ENCODE measurements at regions not wholly inside any gene's neighbourhood (a gene's known extent, or its start where the extent isn't known, plus 50 kb on each side); places are given as distances from the start of the nearest gene placed in this dataset.

DNA sequence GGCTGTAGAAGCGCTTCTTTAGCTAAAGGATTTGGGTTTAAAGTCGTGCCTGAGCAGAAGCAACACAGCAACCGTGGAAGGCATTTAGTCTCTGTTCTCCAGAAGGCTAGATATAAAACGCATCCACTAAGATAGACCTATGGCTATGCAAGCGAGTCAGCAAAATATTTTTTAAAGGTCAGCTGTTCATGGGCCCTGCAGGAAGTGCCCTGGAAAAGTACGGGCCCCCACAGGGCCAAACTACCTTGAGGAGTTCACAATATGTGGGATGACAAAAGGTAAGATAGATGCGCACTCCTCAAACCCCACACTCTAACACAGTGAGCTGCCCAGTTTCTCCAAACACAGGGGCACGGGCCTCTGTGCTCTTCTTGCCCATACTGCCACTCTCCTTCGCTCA is 261.6 kb downstream of the VPS13C start:
- no peak for DNase-seq (ENCODE audit: low read depth)
- TF ChIP-seq CTCF (IDR thresholded peaks at IDR 0.05; ENCODE audit: control insufficient read depth, insufficient read depth, low read depth, low read length, missing control alignments): no peak

GRCh38 chr15:61796056-61796455 is 264.2 kb downstream of the VPS13C start:
- TF ChIP-seq CTCF (IDR thresholded peaks at IDR 0.05; ENCODE audit: control insufficient read depth, insufficient read depth, low read depth, low read length, missing control alignments): no peak
- H3K4me3 ChIP-seq (ENCODE audit: control insufficient read depth, low read depth, low read length): no peak overlapping the region
- DNase-seq (ENCODE audit: low read depth): no peak

More for the DNA sequence above, 261.6 kb downstream of the VPS13C start:
- no peak overlapping the region for H3K4me3 ChIP-seq (ENCODE audit: control insufficient read depth, low read depth, low read length)

DNA sequence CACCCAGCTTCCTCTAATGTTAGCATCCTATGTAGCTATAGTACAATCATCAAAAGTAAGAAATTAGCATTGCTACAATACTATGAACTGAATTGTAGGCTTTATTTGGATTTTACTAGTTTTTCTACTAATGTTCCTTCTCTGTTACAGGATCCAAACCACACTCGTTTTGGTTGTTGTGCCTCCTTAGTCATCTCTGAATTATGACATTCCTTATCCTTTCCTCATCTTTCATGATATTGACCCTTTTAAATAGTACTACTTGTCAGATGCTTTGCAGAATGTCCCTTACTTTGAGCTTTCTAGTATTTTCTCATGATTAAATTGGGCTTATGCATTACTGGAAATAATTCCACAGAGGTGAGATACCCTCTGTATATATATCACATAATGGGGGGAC is 265.4 kb downstream of the VPS13C start:
- H3K4me3 ChIP-seq (ENCODE audit: control insufficient read depth, low read depth, low read length): no peak overlapping the region
- no peak for DNase-seq (ENCODE audit: low read depth)
- TF ChIP-seq CTCF (IDR thresholded peaks at IDR 0.05; ENCODE audit: control insufficient read depth, insufficient read depth, low read depth, low read length, missing control alignments): no peak

DNA sequence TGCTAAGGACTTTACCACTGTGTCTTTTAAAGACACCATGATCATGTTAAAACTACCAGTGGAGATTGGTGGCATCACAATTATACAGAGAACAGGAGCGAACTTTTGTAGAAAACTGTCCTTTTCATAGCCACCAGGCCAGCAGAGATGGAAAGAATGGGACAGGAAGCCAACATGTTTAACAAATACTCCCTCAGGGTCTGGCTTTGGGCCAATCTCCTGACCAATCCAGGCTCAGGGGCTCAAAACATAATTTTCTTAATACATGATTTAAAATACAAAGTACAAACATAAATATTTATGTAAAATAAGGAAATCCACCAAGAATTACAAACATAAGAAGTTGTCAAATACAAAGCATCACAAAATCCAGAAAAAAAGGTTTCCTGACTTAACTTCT is 266.0 kb downstream of the VPS13C start:
- no peak for TF ChIP-seq CTCF (IDR thresholded peaks at IDR 0.05; ENCODE audit: control insufficient read depth, insufficient read depth, low read depth, low read length, missing control alignments)
- H3K4me3 ChIP-seq (ENCODE audit: control insufficient read depth, low read depth, low read length): no peak overlapping the region
- no peak for DNase-seq (ENCODE audit: low read depth)

- no peak for TF ChIP-seq CTCF (IDR thresholded peaks at IDR 0.05; ENCODE audit: control insufficient read depth, insufficient read depth, low read depth, low read length, missing control alignments)
- no peak overlapping the region for H3K4me3 ChIP-seq (ENCODE audit: control insufficient read depth, low read depth, low read length)
- DNase-seq (ENCODE audit: low read depth): no peak
Measured at GRCh38 chr15:61784734-61785133, 275.5 kb downstream of the VPS13C start.

GRCh38 chr15:61780278-61780980 is 279.8 kb downstream of the VPS13C start:
- DNase-seq (ENCODE audit: low read depth): no peak
- no peak overlapping the region for H3K4me3 ChIP-seq (ENCODE audit: control insufficient read depth, low read depth, low read length)
- TF ChIP-seq CTCF (IDR thresholded peaks at IDR 0.05; ENCODE audit: control insufficient read depth, insufficient read depth, low read depth, low read length, missing control alignments): no peak

Data from AG09309 (cell line).